Astrocyte (in vitro differentiated cells and primary cell): ENCODE measurements at regions not wholly inside any gene's neighbourhood (a gene's known extent, or its start where the extent isn't known, plus 50 kb on each side); places are given as distances from the start of the nearest gene placed in this dataset.

Source experiments
- DNase-seq: peaks from one replicate; pipeline ENCODE4 v3.0.0-alpha.2; 2010; ENCODE audit warnings: low read depth
- FAIRE-seq: peaks from 2 replicates; lab custom pipeline; 2011; peaks lifted over from hg19 to GRCh38; lab: Jason Lieb, UNC
- H2AFZ ChIP-seq: 2 replicates; pipeline ENCODE4 v1.6.0; 2012; ENCODE audit warnings: low read depth, low read length, inconsistent platforms
- H3K27ac ChIP-seq: 2 replicates; pipeline ENCODE4 v1.5.1; 2011; ENCODE audit warnings: low read depth, low read length, inconsistent platforms
- H3K27me3 ChIP-seq: 2 replicates; pipeline ENCODE4 v1.6.0; 2011; ENCODE audit warnings: low read length, inconsistent platforms; ENCODE audit not compliant: insufficient read depth
- H3K36me3 ChIP-seq: 2 replicates; pipeline ENCODE4 v1.5.1; 2011; ENCODE audit warnings: low read length, inconsistent platforms; ENCODE audit not compliant: insufficient read depth
- H3K4me1 ChIP-seq: 2 replicates; pipeline ENCODE4 v1.5.1; 2011; ENCODE audit warnings: low read length, inconsistent platforms; ENCODE audit not compliant: insufficient read depth
- H3K4me2 ChIP-seq: 2 replicates; pipeline ENCODE4 v1.6.0; 2012; ENCODE audit warnings: low read length, inconsistent platforms
- H3K4me3 ChIP-seq: 2 replicates; pipeline ENCODE4 v1.5.1; 2011; ENCODE audit warnings: low read depth, mild to moderate bottlenecking, low read length, inconsistent platforms; ENCODE audit not compliant: insufficient read depth
- H3K79me2 ChIP-seq: 2 replicates; pipeline ENCODE4 v1.6.0; 2012; ENCODE audit warnings: mild to moderate bottlenecking, low read length, inconsistent platforms; ENCODE audit not compliant: insufficient read depth
- H3K9ac ChIP-seq: 2 replicates; pipeline ENCODE4 v1.6.0; 2012; ENCODE audit warnings: mild to moderate bottlenecking, low read length, inconsistent platforms
- H3K9me3 ChIP-seq: 2 replicates; pipeline ENCODE4 v1.5.1; 2012; ENCODE audit warnings: low read depth, mild to moderate bottlenecking, low read length, inconsistent platforms; ENCODE audit not compliant: insufficient read depth
- H4K20me1 ChIP-seq: 2 replicates; pipeline ENCODE4 v1.6.0; 2012; ENCODE audit warnings: low read length, inconsistent platforms; ENCODE audit not compliant: insufficient read depth
- H3K27ac Mint-ChIP-seq: one replicate; pipeline ENCODE4 v1.8.0; 2021; ENCODE audit warnings: mild to moderate bottlenecking, mixed read lengths; ENCODE audit not compliant: unreplicated experiment
- H3K27me3 Mint-ChIP-seq: one replicate; pipeline ENCODE4 v1.8.0; 2021; ENCODE audit warnings: low read depth, mixed read lengths; ENCODE audit not compliant: unreplicated experiment
- H3K36me3 Mint-ChIP-seq: one replicate; pipeline ENCODE4 v1.8.0; 2021; ENCODE audit warnings: low read depth, mixed read lengths; ENCODE audit not compliant: unreplicated experiment
- H3K4me1 Mint-ChIP-seq: one replicate; pipeline ENCODE4 v1.8.0; 2021; ENCODE audit warnings: low read depth, mixed read lengths; ENCODE audit not compliant: unreplicated experiment
- H3K4me3 Mint-ChIP-seq: one replicate; pipeline ENCODE4 v1.8.0; 2021; ENCODE audit warnings: mild to moderate bottlenecking, moderate library complexity, mixed read lengths; ENCODE audit not compliant: unreplicated experiment
- H3K9me3 Mint-ChIP-seq: one replicate; pipeline ENCODE4 v1.8.0; 2021; ENCODE audit warnings: mild to moderate bottlenecking, mixed read lengths; ENCODE audit not compliant: unreplicated experiment
- EZH2 ChIP-seq: IDR thresholded peaks from 2 replicates; pipeline ENCODE4 v1.6.1; 2012; ENCODE audit warnings: mild to moderate bottlenecking, low read length, inconsistent platforms; ENCODE audit not compliant: insufficient read depth
- TF ChIP-seq, protein P1 (sequence below): IDR thresholded peaks from 2 replicates; pipeline ENCODE4 v1.5.1; 2011; ENCODE audit warnings: low read depth, mild to moderate bottlenecking, inconsistent platforms, low read length, moderate library complexity; ENCODE audit not compliant: insufficient read depth

DNA sequence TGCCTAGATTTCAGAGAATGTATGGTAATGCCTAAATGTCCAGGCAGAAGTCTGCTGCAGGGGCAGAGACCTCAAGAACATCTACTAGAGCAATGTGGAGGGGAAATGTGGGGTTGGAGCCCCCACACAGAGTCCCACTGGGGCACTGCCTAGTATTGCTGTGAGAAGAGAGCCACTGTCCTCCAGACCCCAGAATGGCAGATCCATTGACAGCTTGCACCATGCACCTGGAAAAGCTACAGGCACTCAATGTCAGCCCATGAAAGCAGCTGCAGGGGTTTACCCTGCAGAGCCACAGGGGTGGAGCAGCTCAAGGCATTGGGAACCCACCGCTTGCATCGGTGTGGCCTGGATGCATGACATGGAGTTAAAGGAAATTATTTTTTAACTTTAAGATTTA lies 314.1 kb downstream of the CYRIA start:
- H3K4me1 ChIP-seq = no peaks in the 10 kb centered on the region
- Mint-ChIP-seq H3K27me3 (no peaks in the 10 kb centered on the region), H3K9me3 (peaks cover 18% of the 10 kb centered on the region), H3K4me1 (no peaks in the 10 kb centered on the region), H3K4me3 (no peak overlapping the region), H3K27ac (no peak overlapping the region), H3K36me3 (no peaks in the 10 kb centered on the region)
- no peak for DNase-seq
- H3K4me3 ChIP-seq = no peak overlapping the region
- no peaks in the 10 kb centered on the region for H3K79me2 ChIP-seq
- H3K27me3 ChIP-seq = no peaks in the 10 kb centered on the region
- no peak overlapping the region for H3K9ac ChIP-seq
- H3K9me3 ChIP-seq = peaks cover 2% of the 10 kb centered on the region
- no peak overlapping the region for H2AFZ ChIP-seq
- H3K36me3 ChIP-seq = no peaks in the 10 kb centered on the region
- no peak for TF ChIP-seq EZH2
- TF ChIP-seq, protein P1, sequence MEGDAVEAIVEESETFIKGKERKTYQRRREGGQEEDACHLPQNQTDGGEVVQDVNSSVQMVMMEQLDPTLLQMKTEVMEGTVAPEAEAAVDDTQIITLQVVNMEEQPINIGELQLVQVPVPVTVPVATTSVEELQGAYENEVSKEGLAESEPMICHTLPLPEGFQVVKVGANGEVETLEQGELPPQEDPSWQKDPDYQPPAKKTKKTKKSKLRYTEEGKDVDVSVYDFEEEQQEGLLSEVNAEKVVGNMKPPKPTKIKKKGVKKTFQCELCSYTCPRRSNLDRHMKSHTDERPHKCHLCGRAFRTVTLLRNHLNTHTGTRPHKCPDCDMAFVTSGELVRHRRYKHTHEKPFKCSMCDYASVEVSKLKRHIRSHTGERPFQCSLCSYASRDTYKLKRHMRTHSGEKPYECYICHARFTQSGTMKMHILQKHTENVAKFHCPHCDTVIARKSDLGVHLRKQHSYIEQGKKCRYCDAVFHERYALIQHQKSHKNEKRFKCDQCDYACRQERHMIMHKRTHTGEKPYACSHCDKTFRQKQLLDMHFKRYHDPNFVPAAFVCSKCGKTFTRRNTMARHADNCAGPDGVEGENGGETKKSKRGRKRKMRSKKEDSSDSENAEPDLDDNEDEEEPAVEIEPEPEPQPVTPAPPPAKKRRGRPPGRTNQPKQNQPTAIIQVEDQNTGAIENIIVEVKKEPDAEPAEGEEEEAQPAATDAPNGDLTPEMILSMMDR = no peak
- H3K27ac ChIP-seq = no peak overlapping the region
- no peaks in the 10 kb centered on the region for H4K20me1 ChIP-seq
- no peak overlapping the region for H3K4me2 ChIP-seq
- no peak for FAIRE-seq

- Mint-ChIP-seq H3K4me1 (no peaks in the 10 kb centered on the region), H3K4me3 (no peak overlapping the region), H3K9me3 (peaks cover 20% of the 10 kb centered on the region), H3K36me3 (no peaks in the 10 kb centered on the region), H3K27ac (no peak overlapping the region), H3K27me3 (no peaks in the 10 kb centered on the region)
- Histone ChIP-seq H3K9ac (no peak overlapping the region), H3K27ac (no peak overlapping the region), H4K20me1 (no peaks in the 10 kb centered on the region), H2AFZ (no peak overlapping the region), H3K79me2 (no peaks in the 10 kb centered on the region), H3K9me3 (peaks cover 2% of the 10 kb centered on the region), H3K4me1 (no peaks in the 10 kb centered on the region), H3K4me2 (no peak overlapping the region), H3K4me3 (no peak overlapping the region), H3K36me3 (no peaks in the 10 kb centered on the region), H3K27me3 (no peaks in the 10 kb centered on the region)
- no peak for FAIRE-seq
- no peak for TF ChIP-seq EZH2
- TF ChIP-seq, protein P1 = no peak
- no peak for DNase-seq
These were observed 314.5 kb downstream of the CYRIA start for GRCh38 chr2:16351137-16351536.

- H3K4me1 ChIP-seq = no peaks in the 10 kb centered on the region
- no peak overlapping the region for H3K4me3 ChIP-seq
- Mint-ChIP-seq H3K27ac (no peak overlapping the region), H3K27me3 (no peaks in the 10 kb centered on the region), H3K4me1 (no peaks in the 10 kb centered on the region), H3K36me3 (no peaks in the 10 kb centered on the region), H3K4me3 (no peak overlapping the region), H3K9me3 (peaks cover 20% of the 10 kb centered on the region)
- H3K36me3 ChIP-seq = no peaks in the 10 kb centered on the region
- no peak overlapping the region for H3K4me2 ChIP-seq
- H4K20me1 ChIP-seq = no peaks in the 10 kb centered on the region
- DNase-seq (no peak), FAIRE-seq (no peak)
- peaks cover 2% of the 10 kb centered on the region for H3K9me3 ChIP-seq
- no peak overlapping the region for H3K9ac ChIP-seq
- no peaks in the 10 kb centered on the region for H3K79me2 ChIP-seq
- no peak overlapping the region for H3K27ac ChIP-seq
- no peak overlapping the region for H2AFZ ChIP-seq
- no peaks in the 10 kb centered on the region for H3K27me3 ChIP-seq
- no peak for TF ChIP-seq EZH2
- TF ChIP-seq, protein P1 = no peak
These were observed 315.4 kb downstream of the CYRIA start for GRCh38 chr2:16350211-16350610.
